ENCODE measurements at regions not wholly inside any gene's neighbourhood (a gene's known extent, or its start where the extent isn't known, plus 50 kb on each side); places are given as distances from the start of the nearest gene placed in this dataset.
"Not testable (repeated sequence)": the region's sequence is repeated elsewhere in the genome, so short reads cannot be mapped to it uniquely, and the experiment has no call there.

- no peak for TF ChIP-seq CTCF (IDR thresholded peaks at IDR 0.05)
- Mint-ChIP-seq H3K27me3 (ENCODE audit: low read depth, poor library complexity) (peaks cover 7% of the 10 kb centered on the region), H3K4me3 (no peak overlapping the region), H3K36me3 (ENCODE audit: low read depth) (no peaks in the 10 kb centered on the region), H3K4me1 (no peaks in the 10 kb centered on the region), H3K27ac (peak overlapping the region; percentile 13), H3K9me3 (no peaks in the 10 kb centered on the region)
- no peak for DNase-seq
Measured at GRCh38 chr20:47438464-47439381, 63.0 kb upstream of the NCOA3 start.

GRCh38 chr20:47440857-47441773 is 60.6 kb upstream of the NCOA3 start:
- TF ChIP-seq CTCF (IDR thresholded peaks at IDR 0.05) = no peak
- no peaks in the 10 kb centered on the region for H3K4me1 Mint-ChIP-seq
- H3K36me3 Mint-ChIP-seq (ENCODE audit: low read depth) = no peaks in the 10 kb centered on the region
- no peaks in the 10 kb centered on the region for H3K9me3 Mint-ChIP-seq
- no peak for DNase-seq
- no peak overlapping the region for H3K4me3 Mint-ChIP-seq
- peaks cover 4% of the 10 kb centered on the region for H3K27me3 Mint-ChIP-seq (ENCODE audit: low read depth, poor library complexity)
- H3K27ac Mint-ChIP-seq = no peak overlapping the region

GRCh38 chr20:47441774-47442150 is 59.9 kb upstream of the NCOA3 start:
- no peaks in the 10 kb centered on the region for H3K4me1 Mint-ChIP-seq
- H3K36me3 Mint-ChIP-seq (ENCODE audit: low read depth) = no peaks in the 10 kb centered on the region
- no peaks in the 10 kb centered on the region for H3K9me3 Mint-ChIP-seq
- H3K27ac Mint-ChIP-seq = no peak overlapping the region
- H3K27me3 Mint-ChIP-seq (ENCODE audit: low read depth, poor library complexity) = peaks cover 4% of the 10 kb centered on the region
- DNase-seq = no peak
- no peak for TF ChIP-seq CTCF (IDR thresholded peaks at IDR 0.05)
- H3K4me3 Mint-ChIP-seq = no peak overlapping the region

GRCh38 chr20:47443060-47443459 is 58.6 kb upstream of the NCOA3 start:
- not testable (repeated sequence) for H3K36me3 Mint-ChIP-seq (ENCODE audit: low read depth); H3K4me3 Mint-ChIP-seq; H3K27me3 Mint-ChIP-seq (ENCODE audit: low read depth, poor library complexity); H3K27ac Mint-ChIP-seq; H3K9me3 Mint-ChIP-seq; H3K4me1 Mint-ChIP-seq; DNase-seq

GRCh38 chr20:47444584-47444983 is 57.1 kb upstream of the NCOA3 start:
- no peaks in the 10 kb centered on the region for H3K4me1 Mint-ChIP-seq
- no peak overlapping the region for H3K4me3 Mint-ChIP-seq
- H3K27ac Mint-ChIP-seq = no peak overlapping the region
- no peak for TF ChIP-seq CTCF (IDR thresholded peaks at IDR 0.05)
- H3K9me3 Mint-ChIP-seq = no peaks in the 10 kb centered on the region
- no peaks in the 10 kb centered on the region for H3K36me3 Mint-ChIP-seq (ENCODE audit: low read depth)
- no peaks in the 10 kb centered on the region for H3K27me3 Mint-ChIP-seq (ENCODE audit: low read depth, poor library complexity)
- DNase-seq = no peak

GRCh38 chr20:47445291-47445690 is 56.4 kb upstream of the NCOA3 start:
- no peak overlapping the region for H3K4me3 Mint-ChIP-seq
- H3K4me1 Mint-ChIP-seq = no peaks in the 10 kb centered on the region
- no peaks in the 10 kb centered on the region for H3K9me3 Mint-ChIP-seq
- no peak for DNase-seq
- H3K27ac Mint-ChIP-seq = no peak overlapping the region
- no peaks in the 10 kb centered on the region for H3K36me3 Mint-ChIP-seq (ENCODE audit: low read depth)
- H3K27me3 Mint-ChIP-seq (ENCODE audit: low read depth, poor library complexity) = no peaks in the 10 kb centered on the region
- no peak for TF ChIP-seq CTCF (IDR thresholded peaks at IDR 0.05)

- not testable (repeated sequence) for H3K4me1 Mint-ChIP-seq
Measured at GRCh38 chr20:47447350-47448296, 54.1 kb upstream of the NCOA3 start.

More at GRCh38 chr20:47447350-47448296, 54.1 kb upstream of the NCOA3 start:
- not testable (repeated sequence) for H3K27me3 Mint-ChIP-seq (ENCODE audit: low read depth, poor library complexity); H3K36me3 Mint-ChIP-seq (ENCODE audit: low read depth); DNase-seq; H3K27ac Mint-ChIP-seq; H3K9me3 Mint-ChIP-seq; H3K4me3 Mint-ChIP-seq
